NCI-H2227 treated with DMSO at 0.1 percent for 48 hours (cell line): ENCODE measurements at regions not wholly inside any gene's neighbourhood (a gene's known extent, or its start where the extent isn't known, plus 50 kb on each side); places are given as distances from the start of the nearest gene placed in this dataset.
"Not testable (repeated sequence)": the region's sequence is repeated elsewhere in the genome, so short reads cannot be mapped to it uniquely, and the experiment has no call there.

ENCODE experiments used
- DNase-seq: peaks from one replicate; lab custom pipeline; 2025; lab: John Stamatoyannopoulos, UW

DNA sequence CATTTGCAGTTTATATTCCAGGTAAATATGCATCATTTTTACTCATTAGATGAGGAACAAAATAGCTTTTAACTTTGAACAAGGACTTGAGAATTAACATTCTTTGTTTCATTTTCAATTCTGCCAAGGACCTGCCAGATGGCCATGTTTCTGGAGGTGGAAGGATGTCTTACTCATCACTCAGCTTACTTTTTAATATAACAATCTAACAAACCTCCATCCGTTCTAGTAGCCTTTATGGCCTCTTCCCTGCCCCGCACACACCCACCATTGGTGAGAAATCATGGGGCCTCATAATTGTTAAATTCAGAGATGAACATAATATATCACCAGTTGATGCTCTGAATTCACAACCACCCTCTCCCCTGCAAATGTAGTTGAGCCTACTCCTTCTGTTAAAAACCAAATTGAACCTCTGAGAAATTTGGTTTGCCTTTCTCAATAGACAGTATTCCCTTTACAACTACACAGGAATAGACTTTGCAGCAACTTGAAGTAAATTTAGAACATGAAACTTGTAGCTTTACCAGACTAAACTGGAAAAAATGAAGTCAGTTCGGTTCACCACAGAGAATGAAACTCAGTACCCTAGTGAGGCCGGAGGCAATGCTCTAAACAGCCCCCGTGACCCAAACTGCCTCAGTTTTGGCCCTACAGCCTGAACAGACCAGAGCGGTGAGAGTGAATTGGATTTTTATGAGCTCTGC lies 50.1 kb upstream of the ACSL4 start:
- DNase-seq = no peak

DNA sequence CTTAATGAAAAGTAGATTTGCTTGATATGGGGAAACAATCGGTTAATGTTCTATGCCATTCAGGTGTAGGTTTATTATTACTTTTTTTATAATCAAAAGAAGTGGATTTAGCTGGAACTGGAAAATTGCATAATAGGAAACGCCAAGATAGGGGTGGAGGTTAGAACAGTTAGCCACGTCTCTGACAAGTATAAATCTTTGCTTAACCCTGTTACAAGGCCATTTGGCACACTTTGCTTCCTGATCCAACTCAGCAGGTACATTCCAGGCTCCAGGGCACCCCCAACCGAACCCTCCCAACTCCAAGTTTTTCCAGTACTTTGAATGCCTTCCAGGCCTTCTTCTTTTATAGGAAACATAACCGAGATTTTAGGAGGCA lies 50.6 kb upstream of the ACSL4 start:
- DNase-seq = no peak

DNA sequence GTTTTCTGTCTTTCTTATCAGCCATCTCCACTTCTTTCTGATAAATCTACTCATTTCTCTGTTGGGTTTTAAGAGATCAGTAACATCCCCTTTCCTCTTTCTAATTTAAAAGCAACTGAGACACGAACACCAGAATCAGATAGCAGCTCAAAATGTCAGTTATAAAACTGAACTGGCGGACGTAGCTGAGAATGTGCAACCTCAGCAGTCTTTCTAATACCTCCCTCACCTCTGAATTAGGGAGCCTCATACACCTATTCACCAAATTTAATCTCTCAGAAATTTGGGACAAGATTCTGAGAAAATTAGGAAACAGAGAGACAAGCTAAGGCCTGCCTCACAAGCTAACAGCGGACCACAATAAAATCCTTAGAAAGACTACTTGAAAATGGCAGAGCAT lies 52.0 kb upstream of the ACSL4 start:
- no peak for DNase-seq

DNA sequence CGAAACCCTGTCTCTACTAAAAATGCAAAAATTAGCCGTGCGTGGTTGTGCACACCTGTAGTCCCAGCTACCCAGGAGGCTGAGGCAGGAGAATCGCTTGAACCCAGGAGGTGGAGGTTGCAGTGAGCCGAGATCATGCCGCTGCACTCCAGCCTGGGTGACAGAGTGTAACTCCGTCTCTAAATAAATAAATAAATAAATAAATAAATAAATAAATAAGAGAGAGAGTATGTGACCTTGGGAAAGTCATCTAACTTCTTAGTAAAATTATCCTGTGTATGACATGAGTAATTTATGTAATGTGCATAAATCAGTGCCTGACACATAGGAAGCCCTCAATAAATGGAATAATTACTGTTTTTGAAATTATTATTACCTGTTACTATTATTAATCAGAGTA lies 57.5 kb upstream of the ACSL4 start:
- not testable (repeated sequence) for DNase-seq

DNA sequence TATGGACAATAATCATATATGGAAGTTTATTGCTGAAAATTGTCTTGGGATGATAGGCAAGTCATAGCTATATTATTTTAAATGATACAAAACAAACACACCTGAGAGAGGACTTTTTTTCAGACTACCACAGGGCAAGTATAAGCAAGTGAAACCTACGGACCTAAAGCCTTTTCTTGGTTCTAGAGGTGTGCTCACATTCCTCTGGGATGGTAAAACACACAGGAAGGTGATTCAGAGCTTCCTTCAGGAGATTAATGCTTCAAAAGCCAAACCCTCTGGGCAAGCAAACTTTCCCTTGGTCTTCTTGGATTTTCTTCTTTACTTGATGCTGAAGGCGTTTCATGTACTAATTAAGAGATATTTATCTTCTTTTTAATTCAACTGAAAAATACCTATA lies 60.1 kb upstream of the ACSL4 start:
- DNase-seq = no peak

DNA sequence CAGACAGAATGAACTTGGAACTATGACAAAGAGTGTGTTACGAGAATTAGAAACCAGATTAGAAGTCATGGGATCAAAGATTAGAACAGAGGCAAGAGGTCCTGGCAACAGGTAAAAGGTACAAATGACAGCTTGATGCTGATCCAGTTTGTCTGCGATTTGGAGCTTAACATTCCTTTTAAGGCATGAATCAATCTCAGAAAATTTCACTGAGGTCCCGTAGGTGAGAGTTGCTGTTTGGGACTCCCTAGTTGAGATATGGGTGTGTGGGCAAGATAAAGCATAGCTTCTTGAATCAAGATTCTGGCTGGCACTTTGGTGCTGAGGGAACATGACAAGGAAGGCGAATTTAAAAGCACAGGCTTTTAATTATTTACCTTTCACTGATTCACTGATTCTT lies 62.6 kb upstream of the ACSL4 start:
- no peak for DNase-seq

DNA sequence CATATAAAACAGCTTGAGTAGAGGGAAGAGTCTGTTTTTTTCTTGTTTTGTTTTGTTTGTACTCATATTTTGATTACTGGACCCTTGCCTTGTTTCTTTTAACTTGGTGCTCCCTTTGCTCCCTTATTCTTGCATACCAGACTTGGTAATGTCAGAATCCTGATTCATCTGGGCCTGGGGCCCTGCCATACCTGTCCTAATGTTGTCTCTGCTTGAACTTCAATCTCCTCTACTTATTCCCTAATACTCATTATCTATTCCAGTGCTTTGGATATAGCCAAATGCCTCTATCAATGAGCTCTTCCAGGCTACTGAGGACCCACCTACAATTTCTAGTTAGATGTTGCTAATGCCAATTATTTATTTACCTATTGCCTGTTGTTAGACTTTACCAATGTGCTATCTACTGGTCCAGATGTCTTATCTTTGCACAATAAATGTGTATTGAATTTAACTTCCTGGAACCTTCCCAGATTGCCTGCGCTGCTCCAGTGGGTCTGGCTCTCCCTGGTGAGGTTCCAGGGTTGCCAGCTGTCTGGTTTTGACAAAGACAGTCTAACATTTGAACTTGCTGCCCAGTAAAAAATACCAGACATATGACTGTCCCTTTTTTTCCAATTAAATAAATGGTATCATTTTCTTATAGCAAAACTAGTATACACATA lies 64.4 kb upstream of the ACSL4 start:
- no peak for DNase-seq

DNA sequence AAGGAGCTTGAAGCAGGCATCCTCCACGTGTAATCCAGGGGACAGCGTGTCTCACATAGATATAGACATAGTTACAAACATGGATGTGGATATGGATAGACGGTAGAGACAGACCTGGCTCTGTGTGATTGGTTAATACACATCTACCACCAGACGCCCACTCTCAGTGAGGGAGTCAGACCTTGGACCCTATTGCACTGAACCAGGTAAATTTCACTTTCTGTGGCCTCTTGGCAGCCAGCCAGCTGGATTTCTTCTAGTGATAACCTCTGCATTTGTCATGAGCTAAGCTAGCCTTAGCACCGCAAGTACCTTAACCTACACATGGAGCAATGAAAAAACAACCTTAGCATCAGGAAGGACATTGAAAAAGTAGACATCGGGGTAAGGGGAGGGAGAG lies 79.2 kb upstream of the ACSL4 start:
- DNase-seq = no peak

DNA sequence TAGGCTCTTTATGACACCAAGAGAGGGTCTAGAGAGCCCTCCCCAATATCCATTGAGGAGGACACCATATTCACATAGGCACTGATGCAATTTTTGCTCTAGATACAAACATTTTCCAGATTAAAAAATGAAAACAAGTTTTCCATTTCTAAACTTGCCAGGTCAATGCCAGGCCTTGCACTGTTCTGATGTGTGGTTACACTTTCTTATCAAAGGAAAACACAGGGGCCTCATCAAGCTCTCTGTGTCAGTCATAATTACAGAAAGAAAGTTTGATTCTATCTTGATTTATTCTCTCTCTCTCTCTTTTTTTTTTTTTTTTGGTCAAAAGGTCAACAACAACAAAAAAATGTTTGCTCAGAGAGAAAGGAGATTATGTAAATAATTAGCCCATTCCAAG lies 80.2 kb upstream of the ACSL4 start:
- no peak for DNase-seq

DNA sequence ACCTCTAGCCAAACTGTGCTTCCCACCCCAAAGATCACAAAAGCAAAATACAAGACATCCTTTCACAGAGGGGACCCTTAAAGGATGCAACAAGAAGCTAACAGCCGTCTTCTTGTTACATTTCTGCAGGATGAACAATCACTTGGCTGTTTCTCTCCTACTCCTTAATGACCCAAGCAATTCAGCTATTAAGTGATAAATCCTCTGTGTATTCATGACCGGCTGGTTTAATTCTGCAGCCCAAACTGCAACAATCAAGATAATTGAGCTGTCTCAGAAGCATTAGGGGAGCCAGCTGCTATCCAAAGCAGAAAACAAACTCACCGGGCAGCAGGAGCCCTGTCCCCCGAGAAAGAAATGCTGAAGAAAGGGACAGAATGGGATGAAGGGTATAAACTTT lies 85.9 kb upstream of the ACSL4 start:
- DNase-seq = no peak

DNA sequence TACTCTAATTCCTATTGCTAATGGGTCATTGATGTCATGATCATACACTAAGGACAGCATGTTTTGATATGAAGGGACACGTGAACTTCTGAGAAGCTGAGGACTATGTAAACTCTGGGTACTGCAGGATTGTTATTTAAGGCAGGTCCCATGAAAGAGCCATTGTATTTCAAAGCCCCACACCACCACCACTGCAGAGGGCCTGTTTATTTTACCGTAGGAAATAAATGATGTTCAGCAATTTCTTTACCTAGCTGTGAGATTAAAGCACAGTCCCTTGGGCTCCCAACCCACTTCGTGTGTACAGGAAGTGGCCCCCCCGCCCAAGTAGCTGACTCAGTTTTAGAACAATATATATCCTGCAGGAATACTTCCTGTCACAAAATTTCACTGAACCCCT lies 89.8 kb upstream of the ACSL4 start:
- no peak for DNase-seq

DNA sequence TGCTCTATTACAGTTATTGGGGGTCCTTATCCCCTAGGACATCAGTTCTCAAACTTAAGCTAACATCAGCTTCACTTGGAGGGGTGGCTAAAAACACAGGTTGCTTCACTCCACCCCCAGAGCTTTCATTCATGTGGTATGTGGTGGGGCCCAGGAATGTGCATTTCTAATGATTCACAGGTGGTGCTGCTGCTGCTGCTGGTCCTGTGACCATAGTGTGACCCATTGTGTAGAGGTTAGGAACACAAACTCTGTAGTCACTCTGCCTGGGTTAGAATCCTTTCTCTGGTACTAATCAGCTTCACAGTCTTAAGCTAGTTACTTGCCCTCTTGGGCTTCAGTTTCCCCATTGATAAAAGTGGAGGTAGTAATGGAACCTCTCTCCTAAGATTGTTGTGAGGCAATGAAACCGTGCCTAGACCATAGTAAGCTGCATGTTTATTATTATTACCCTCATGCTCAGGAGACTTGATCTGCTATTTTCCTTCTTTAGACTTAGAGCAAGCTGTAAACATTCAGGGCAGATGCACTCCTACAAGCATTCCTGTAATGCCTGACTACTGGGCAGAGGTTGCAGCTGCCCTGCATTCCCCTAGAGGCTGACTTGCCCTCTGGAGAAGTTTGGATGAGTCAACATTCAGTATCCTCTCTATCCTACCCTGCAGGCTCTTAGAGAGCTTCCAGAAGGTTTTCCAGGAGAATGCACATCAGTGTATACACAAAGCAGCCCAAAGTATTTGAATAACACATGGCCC lies 94.1 kb upstream of the ACSL4 start:
- DNase-seq = no peak

DNA sequence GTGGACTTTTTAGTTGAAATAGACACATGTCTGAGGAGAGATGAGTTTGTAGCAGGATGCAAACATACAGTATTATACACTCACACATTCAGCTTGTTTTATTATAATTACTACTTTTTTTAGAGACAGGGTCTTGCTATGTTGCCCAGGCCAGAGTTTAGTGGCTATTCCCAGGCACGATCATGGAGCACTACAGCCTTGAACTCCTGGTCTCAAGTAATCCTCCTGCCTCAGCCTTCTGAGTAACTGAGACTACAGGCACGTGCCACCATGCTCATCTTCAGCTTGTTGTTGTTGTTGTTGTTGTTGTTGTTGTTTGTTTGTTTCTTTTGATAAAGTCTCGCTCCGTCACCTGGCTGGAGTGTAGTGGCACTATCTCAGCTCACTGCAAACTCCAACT lies 94.7 kb upstream of the ACSL4 start:
- no peak for DNase-seq

DNA sequence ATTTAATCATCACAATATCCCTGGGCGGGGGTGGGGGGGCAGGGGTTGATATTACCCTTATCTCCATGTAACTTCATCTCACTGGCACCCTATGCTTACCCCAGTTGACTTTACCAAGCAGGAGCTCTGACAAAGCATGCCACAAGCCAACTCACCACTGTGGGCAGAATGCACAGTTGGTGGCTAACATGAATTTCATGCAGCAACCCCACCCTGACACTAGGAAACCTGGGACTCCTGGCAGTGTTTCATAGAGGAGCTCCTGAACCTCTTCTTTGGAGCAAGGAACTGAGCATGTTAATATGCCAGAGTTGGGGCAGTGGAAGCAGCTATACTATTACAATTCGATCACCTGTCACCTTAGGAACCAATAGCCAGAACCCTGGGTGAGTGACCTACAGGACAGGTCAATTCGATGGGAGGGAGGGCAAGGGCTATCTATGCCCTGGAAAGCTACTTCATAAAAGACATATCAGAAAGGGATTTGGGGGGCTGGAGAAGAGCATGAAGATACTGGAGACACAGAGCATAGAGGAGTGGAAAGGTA lies 97.2 kb upstream of the ACSL4 start:
- no peak for DNase-seq

DNA sequence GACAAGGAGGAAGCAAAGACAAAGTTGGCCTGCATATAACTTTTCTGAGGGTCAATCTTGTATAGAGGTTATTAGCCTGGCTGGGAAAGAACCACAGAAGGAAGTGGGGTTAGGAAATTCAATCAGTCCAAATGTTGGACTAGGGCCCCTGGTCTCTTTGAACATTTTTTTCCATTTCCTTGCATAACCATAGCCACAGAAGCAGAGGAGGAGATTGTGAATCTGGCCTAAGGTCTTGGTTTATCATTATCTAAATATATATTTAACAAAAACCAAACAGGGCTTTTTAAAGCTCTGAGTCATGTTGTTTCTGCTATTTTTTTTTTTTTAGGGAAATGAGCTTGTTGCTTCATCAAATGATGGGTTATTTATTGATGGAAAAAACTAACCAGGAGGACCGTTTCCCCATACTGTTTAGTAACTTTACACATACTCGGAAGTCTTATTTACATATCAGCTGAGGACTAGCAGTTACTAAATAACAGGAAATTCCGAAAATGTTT lies 97.7 kb upstream of the ACSL4 start:
- DNase-seq = no peak

DNA sequence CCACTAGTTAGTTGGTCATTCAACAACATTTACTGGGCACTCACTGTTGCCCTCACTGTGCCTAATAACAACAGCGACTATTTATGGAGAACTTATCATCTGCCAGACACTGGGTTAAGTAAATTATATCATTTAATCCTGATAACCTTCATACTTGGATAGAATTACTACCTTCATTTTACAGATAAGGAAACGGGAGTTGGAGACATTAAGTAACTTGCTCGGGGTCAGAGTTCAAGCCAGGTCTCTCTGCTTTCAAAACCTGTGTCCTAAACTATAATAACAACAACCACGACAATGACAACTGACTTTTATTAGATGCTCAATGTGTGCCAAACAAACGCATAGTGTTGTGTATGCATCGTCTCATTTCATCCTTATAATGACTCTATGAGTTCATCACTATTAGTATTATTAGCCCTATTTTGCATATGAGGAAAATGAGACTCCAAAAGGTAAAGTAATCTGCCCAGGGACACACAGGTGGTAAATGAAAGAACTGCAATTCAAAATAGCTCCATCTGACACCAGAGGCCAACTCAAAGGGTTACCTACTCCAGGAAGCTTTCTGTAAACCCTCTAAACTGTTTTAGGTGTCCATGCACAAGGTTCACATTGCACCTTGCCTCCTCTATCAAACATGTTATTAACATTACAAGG lies 98.4 kb upstream of the ACSL4 start:
- no peak for DNase-seq

DNA sequence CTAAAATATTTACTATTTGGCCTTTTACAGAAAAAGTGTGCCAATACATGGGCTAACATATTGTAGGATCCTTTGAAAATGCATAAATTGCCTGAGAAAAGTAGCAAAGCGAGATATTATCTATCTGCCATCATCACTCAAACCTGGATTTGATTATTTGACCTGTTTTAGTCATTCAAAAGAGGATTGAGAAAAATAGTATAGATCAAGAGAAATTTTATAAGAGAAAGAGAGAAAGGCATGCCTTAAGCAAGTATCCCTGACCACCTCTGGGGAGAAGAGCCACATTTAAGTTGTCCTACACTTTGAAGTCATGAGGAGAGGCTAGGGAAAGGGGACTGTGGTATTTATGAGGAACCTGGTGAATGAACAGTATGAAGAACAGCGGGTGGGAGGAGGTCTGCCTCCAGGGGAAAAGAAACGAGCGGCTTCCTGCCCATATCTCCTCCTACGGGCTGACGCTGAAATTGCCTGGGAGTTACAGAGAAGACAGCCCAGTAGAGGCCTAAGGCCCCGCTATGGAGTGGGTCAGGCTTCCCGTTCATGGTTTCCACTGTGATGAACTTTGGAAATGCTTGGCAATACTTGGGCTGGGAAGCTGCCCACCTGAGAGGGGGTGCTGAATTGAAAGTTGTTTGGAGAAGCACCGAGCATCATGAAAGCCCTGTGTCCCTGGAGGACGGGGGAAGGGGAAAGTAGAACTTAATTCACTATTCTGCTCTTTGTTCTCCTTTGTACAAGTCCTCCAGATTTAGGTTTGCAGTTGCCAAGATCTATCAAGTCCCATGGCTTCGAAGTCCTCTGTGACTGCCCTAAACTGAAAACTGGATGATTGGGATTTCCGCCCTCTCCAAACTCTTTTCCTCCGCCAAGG lies 106.9 kb upstream of the ACSL4 start:
- DNase-seq = no peak

DNA sequence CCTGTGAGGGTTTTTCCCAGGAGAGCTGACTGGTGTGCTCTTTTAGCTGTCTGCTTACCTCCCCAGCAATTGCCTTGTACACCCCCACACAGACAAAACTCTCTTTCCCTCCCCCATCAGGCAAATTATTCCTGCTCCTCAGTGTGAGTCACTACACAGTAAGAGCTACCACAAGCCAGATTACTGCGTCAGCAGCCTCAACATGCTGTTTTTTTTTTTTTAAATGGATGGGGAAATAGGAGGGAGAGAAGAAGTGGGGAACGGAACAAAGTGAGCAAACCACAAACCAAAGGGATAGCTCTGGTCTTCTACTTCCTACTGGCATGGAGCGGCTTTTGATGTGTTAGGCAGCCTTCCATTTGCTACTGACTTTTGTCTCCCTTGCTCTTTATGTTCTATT lies 107.5 kb upstream of the ACSL4 start:
- DNase-seq = no peak

DNA sequence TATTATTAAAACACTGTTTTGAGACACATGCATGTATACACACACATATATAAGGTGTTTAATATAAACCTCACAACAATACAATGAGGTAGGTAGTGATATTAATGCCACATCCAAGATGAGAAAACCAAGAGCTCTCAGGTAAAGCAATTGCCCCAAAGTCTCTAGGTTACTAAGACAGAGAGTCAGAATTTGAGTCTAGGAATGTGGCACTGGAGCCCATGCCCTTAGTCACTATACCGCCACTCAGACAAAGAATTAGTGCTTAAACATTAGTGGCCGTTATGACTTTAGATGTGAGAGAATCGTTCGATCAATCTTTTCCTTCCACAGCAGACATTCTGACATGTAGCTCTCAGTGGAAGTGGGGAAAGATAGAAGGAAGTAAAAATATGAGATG lies 108.2 kb upstream of the ACSL4 start:
- DNase-seq = no peak

DNA sequence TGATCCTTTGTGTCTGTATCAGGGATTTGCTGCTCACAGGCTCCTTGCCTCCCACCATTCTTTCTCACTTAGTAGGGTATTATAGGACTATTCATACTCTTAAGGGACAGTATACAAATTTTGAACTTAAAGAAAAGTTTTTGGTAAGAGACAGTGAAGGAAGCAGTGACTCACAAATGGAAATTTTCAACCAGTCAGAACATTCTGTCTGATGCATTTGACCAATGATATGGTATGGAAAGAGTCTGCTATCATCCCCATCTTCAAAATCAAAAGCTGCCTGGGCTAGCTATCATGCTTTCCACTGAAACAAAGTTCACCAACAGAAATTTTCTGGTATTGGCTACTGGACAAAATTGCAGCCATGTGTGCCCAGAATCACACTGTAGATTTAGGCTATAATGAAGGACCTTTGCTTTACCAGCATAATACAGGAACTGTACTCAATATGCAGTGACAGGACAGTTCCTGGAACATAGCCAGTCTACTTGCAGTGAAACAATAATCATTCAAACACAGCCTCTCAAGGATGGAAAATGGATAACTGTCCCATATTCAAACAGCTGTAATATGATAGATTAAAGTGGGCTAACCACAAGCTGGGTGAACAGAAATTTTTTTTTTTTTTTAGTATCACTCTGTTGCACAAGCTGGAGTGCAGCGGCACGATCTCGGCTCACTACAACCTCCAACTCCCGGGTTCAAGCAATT lies 109.0 kb upstream of the ACSL4 start:
- no peak for DNase-seq

DNA sequence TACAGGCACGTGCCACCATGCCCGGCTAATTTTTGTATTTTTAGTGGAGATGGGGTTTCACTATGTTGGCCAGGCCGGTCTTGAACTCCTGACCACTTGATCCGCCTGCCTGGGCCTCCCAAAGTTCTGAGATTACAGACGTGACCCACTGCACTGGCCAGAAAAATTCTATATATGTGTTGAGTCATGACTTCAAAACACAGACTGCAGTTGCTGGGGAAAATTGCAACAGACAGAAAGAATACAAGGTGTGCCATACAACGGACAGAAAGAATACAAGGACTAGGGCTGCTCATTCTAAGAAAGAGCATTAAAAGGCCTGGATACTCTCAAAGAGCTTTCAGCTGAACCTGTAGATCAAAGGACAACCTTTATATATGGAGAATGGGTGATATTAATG lies 109.6 kb upstream of the ACSL4 start:
- no peak for DNase-seq
